Osteoblast (primary cell): ENCODE measurements at regions not wholly inside any gene's neighbourhood (a gene's known extent, or its start where the extent isn't known, plus 50 kb on each side); places are given as distances from the start of the nearest gene placed in this dataset.

Experiments
- DNase-seq: peaks from one replicate; pipeline ENCODE4 v3.0.0; 2011; ENCODE audit warnings: low spot score, mixed read lengths; ENCODE audit not compliant: insufficient read length; ENCODE audit errors: missing footprints
- H2AFZ ChIP-seq: 2 replicates; pipeline ENCODE4 v1.6.0; 2011; ENCODE audit warnings: mild to moderate bottlenecking, low read length
- H3K27ac ChIP-seq: 2 replicates; pipeline ENCODE4 v1.5.1; 2011; ENCODE audit warnings: mild to moderate bottlenecking, low read depth, low read length, moderate library complexity
- H3K27me3 ChIP-seq: 2 replicates; pipeline ENCODE4 v1.6.0; 2012; ENCODE audit warnings: mild to moderate bottlenecking, control low read depth, inconsistent platforms, low read length, moderate library complexity; ENCODE audit not compliant: insufficient read depth
- H3K36me3 ChIP-seq: 2 replicates; pipeline ENCODE4 v1.5.1; 2011; ENCODE audit warnings: mild to moderate bottlenecking, low read length, control low read depth, moderate library complexity; ENCODE audit not compliant: insufficient read depth
- H3K4me1 ChIP-seq: 2 replicates; pipeline ENCODE4 v1.5.1; 2011; ENCODE audit warnings: mild to moderate bottlenecking, low read length, control low read depth, moderate library complexity; ENCODE audit not compliant: insufficient read depth
- H3K4me2 ChIP-seq: 2 replicates; pipeline ENCODE4 v1.6.0; 2011; ENCODE audit warnings: mild to moderate bottlenecking, low read length; ENCODE audit not compliant: insufficient read depth
- H3K4me3 ChIP-seq: fragments of 200-600 bp; sonication (generic); 3 replicates; pipeline ENCODE4 v1.5.1; 2012; ENCODE audit warnings: mild to moderate bottlenecking, low read length, inconsistent platforms; ENCODE audit not compliant: insufficient read depth
- H3K79me2 ChIP-seq: 2 replicates; pipeline ENCODE4 v1.6.0; 2012; ENCODE audit warnings: mild to moderate bottlenecking, low read length, control low read depth, inconsistent platforms; ENCODE audit not compliant: insufficient read depth
- H3K9me3 ChIP-seq: 2 replicates; pipeline ENCODE4 v1.5.1; 2011; ENCODE audit warnings: low read depth, low read length, control low read depth
- H4K20me1 ChIP-seq: 2 replicates; pipeline ENCODE4 v1.6.0; 2012; ENCODE audit warnings: mild to moderate bottlenecking, low read length, control low read depth; ENCODE audit not compliant: insufficient read depth
- TF ChIP-seq, protein P1 (sequence below): IDR thresholded peaks from 2 replicates; pipeline ENCODE4 v1.5.1; 2011; ENCODE audit warnings: mild to moderate bottlenecking, low read depth, low read length, moderate library complexity; ENCODE audit errors: extremely low read depth

- Histone ChIP-seq H2AFZ (no peak overlapping the region), H3K4me1 (peaks cover 19% of the 10 kb centered on the region), H3K4me3 (no peak overlapping the region), H3K79me2 (peaks cover 23% of the 10 kb centered on the region), H3K36me3 (no peaks in the 10 kb centered on the region), H3K27ac (no peak overlapping the region), H4K20me1 (peaks cover 10% of the 10 kb centered on the region), H3K4me2 (no peak overlapping the region), H3K9me3 (no peaks in the 10 kb centered on the region), H3K27me3 (no peaks in the 10 kb centered on the region)
- TF ChIP-seq, protein P1, sequence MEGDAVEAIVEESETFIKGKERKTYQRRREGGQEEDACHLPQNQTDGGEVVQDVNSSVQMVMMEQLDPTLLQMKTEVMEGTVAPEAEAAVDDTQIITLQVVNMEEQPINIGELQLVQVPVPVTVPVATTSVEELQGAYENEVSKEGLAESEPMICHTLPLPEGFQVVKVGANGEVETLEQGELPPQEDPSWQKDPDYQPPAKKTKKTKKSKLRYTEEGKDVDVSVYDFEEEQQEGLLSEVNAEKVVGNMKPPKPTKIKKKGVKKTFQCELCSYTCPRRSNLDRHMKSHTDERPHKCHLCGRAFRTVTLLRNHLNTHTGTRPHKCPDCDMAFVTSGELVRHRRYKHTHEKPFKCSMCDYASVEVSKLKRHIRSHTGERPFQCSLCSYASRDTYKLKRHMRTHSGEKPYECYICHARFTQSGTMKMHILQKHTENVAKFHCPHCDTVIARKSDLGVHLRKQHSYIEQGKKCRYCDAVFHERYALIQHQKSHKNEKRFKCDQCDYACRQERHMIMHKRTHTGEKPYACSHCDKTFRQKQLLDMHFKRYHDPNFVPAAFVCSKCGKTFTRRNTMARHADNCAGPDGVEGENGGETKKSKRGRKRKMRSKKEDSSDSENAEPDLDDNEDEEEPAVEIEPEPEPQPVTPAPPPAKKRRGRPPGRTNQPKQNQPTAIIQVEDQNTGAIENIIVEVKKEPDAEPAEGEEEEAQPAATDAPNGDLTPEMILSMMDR: no peak
- DNase-seq: no peak
Measured at GRCh38 chr4:3366893-3367775, 74.3 kb downstream of the RGS12 start.

DNA sequence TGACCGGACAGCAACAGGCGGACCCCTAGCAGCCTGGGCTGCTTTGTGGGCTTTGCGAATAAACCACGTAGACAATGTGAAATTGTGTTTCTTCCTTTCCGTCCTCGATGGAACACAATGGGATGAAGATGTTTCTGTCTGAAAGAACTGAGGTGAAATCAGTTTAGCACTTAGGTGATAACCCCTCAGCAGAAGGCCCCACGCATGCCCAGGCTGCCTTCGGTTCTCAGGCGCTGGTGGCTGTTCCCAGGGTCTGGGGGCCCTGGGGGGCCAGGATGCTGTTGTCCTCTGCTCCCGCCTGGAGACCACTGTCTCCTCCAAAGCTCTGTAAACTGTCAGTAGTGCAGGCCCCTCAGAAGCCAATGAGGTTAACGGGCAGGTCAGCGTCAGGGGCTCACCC, 73.9 kb upstream of the HGFAC start:
- H3K4me1 ChIP-seq: peaks cover 19% of the 10 kb centered on the region
- TF ChIP-seq, protein P1: no peak
- H3K27ac ChIP-seq: no peak overlapping the region
- no peaks in the 10 kb centered on the region for H3K36me3 ChIP-seq
- no peak overlapping the region for H2AFZ ChIP-seq
- H3K9me3 ChIP-seq: no peaks in the 10 kb centered on the region
- H4K20me1 ChIP-seq: peaks cover 10% of the 10 kb centered on the region
- DNase-seq: no peak
- H3K4me3 ChIP-seq: no peak overlapping the region
- no peaks in the 10 kb centered on the region for H3K27me3 ChIP-seq
- H3K4me2 ChIP-seq: no peak overlapping the region
- peaks cover 21% of the 10 kb centered on the region for H3K79me2 ChIP-seq

DNA sequence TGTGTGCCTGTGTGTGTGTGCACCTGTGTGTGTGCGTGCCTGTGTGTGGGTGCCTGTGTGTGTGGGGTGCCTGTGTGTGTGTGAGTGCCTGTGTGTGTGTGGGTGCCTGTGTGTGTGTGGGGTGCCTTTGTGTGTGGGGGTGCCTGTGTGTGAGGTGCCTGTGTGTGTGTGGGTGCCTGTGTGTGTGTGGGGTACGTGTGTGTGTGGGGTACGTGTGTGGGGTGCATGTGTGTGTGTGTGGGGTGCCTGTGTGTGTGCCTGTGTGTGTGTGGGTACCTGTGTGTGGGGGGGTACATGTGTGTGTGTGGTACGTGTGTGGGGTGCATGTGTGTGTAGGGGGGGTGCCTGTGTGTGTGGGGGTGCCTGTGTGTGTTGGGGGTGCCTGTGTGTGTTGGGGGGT, 73.4 kb upstream of the HGFAC start:
- Histone ChIP-seq H3K4me1 (peaks cover 19% of the 10 kb centered on the region), H3K36me3 (no peaks in the 10 kb centered on the region), H2AFZ (no peak overlapping the region), H3K27me3 (no peaks in the 10 kb centered on the region), H4K20me1 (peaks cover 10% of the 10 kb centered on the region), H3K9me3 (no peaks in the 10 kb centered on the region), H3K4me2 (no peak overlapping the region), H3K4me3 (no peak overlapping the region), H3K27ac (no peak overlapping the region), H3K79me2 (peaks cover 23% of the 10 kb centered on the region)
- DNase-seq: no peak
- TF ChIP-seq, protein P1: no peak

DNA sequence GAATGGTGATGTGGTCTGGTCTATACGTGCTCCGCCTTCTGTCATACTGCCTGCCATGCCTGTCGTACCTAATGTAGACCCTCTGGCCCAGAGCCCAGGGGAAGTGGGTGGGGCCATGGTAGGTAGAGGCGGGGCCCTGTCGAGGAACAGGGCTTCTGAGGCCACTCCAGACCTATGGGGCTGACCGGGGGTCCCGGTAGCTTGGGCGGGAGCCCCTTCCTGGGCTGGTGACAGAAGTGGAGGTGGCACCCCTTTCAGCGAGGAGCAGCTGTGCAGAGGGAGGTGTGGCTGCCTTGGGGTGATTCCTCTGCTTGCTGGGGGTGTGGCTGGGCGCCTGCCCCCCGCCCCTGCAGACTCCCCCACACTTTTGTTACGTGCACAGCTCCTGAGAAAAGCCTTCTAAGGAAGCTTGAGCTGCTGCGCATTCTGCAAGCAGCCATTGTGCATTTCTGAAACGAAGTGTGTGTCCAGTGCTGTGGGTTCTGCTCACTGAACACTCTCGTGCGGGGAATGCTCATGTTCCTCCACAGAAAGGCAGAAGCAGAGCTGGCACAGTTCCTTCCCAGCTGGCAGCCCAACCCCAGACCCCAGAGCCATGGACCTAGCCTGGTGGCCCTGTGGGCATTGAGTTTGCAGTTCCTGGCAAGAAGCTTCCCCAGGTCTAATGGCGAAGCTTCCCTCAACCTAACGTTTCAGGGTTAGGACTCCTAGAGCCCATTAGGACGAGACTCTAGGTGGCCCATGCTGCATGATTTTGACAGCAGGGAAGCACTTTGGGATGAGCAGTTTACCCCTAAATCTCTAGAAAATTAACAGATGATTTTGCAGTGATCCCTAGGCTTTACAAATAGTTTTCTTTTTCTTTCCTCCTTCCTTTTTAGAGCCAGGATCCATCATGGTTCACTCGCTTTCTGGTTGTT, 72.7 kb upstream of the HGFAC start:
- H3K36me3 ChIP-seq: no peaks in the 10 kb centered on the region
- H4K20me1 ChIP-seq: peaks cover 5% of the 10 kb centered on the region
- H3K79me2 ChIP-seq: peaks cover 25% of the 10 kb centered on the region
- H3K4me3 ChIP-seq: peak overlapping the region; percentile 68
- H3K4me2 ChIP-seq: peak overlapping the region; percentile 92
- H3K9me3 ChIP-seq: no peaks in the 10 kb centered on the region
- peak; percentile 92 for DNase-seq
- TF ChIP-seq, protein P1: no peak
- peak overlapping the region; percentile 48 for H2AFZ ChIP-seq
- peak overlapping the region; percentile 81 for H3K27ac ChIP-seq
- no peaks in the 10 kb centered on the region for H3K27me3 ChIP-seq
- peaks cover 19% of the 10 kb centered on the region for H3K4me1 ChIP-seq
